OCI-M2 (cell line): ENCODE measurements at regions not wholly inside any gene's neighbourhood (a gene's known extent, or its start where the extent isn't known, plus 50 kb on each side); places are given as distances from the start of the nearest gene placed in this dataset.

Experiments
- DNase-seq: peaks from one replicate; lab custom pipeline; 2025; ENCODE audit not compliant: unreplicated experiment; lab: John Stamatoyannopoulos, UW

- DNase-seq = no peak
These were observed 805.2 kb downstream of the BCL11B start for GRCh38 chr14:98466807-98467206.

GRCh38 chr14:98470663-98471062 lies 801.3 kb downstream of the BCL11B start:
- DNase-seq = no peak

- no peak for DNase-seq
These were observed 797.1 kb downstream of the BCL11B start for GRCh38 chr14:98474900-98475299.

GRCh38 chr14:98477935-98478334 lies 794.1 kb downstream of the BCL11B start:
- no peak for DNase-seq

GRCh38 chr14:98489115-98489514 lies 782.9 kb downstream of the BCL11B start:
- DNase-seq = no peak

GRCh38 chr14:98494582-98494981 lies 777.4 kb downstream of the BCL11B start:
- no peak for DNase-seq

GRCh38 chr14:98498019-98498885 lies 773.7 kb downstream of the BCL11B start:
- DNase-seq = no peak

GRCh38 chr14:98501335-98501734 lies 770.7 kb downstream of the BCL11B start:
- no peak for DNase-seq

- DNase-seq = no peak
These were observed 770.2 kb downstream of the BCL11B start for GRCh38 chr14:98501836-98502235.

- DNase-seq = no peak
These were observed 768.7 kb downstream of the BCL11B start for GRCh38 chr14:98503086-98503815.

- no peak for DNase-seq
These were observed 764.7 kb downstream of the BCL11B start for GRCh38 chr14:98507264-98507663.

GRCh38 chr14:98510392-98510791 lies 761.6 kb downstream of the BCL11B start:
- DNase-seq = no peak

GRCh38 chr14:98512501-98513251 lies 759.3 kb downstream of the BCL11B start:
- no peak for DNase-seq

- no peak for DNase-seq
These were observed 758.4 kb downstream of the BCL11B start for GRCh38 chr14:98513558-98513957.

GRCh38 chr14:98514016-98514415 lies 758.0 kb downstream of the BCL11B start:
- DNase-seq = no peak

GRCh38 chr14:98536256-98536655 lies 735.7 kb downstream of the BCL11B start:
- no peak for DNase-seq

GRCh38 chr14:98542316-98542715 lies 729.7 kb downstream of the BCL11B start:
- DNase-seq = no peak

- DNase-seq = no peak
These were observed 728.9 kb downstream of the BCL11B start for GRCh38 chr14:98543074-98543473.

- DNase-seq = no peak
These were observed 727.8 kb downstream of the BCL11B start for GRCh38 chr14:98544174-98544573.

- no peak for DNase-seq
These were observed 726.8 kb downstream of the BCL11B start for GRCh38 chr14:98545181-98545580.

- DNase-seq = no peak
These were observed 723.8 kb downstream of the BCL11B start for GRCh38 chr14:98548071-98548686.
